ENCODE measurements at regions not wholly inside any gene's neighbourhood (a gene's known extent, or its start where the extent isn't known, plus 50 kb on each side); places are given as distances from the start of the nearest gene placed in this dataset.

- no peak for TF ChIP-seq ESRRG (CRISPR knock-in tag; IDR thresholded peaks at IDR 0.05)
- no peak for TF ChIP-seq ARNTL (CRISPR knock-in tag; IDR thresholded peaks at IDR 0.05; ENCODE audit: borderline replicate concordance, low read depth)
- no peak for TF ChIP-seq ZFP30 (CRISPR knock-in tag; IDR thresholded peaks at IDR 0.05)
- TF ChIP-seq ZFP3 (CRISPR knock-in tag; IDR thresholded peaks at IDR 0.05): no peak
- no peak for TF ChIP-seq TOX (CRISPR knock-in tag; IDR thresholded peaks at IDR 0.05; ENCODE audit: borderline replicate concordance)
- no peak for TF ChIP-seq RARB (CRISPR knock-in tag; IDR thresholded peaks at IDR 0.05)
- TF ChIP-seq ZNF8 (CRISPR knock-in tag; IDR thresholded peaks at IDR 0.05): no peak
- no peak for TF ChIP-seq PPARA (CRISPR knock-in tag; IDR thresholded peaks at IDR 0.05; ENCODE audit: borderline replicate concordance)
- no peak for TF ChIP-seq CREB5 (CRISPR knock-in tag; IDR thresholded peaks at IDR 0.05; ENCODE audit: low read depth)
- no peak for TF ChIP-seq ZNF70 (CRISPR knock-in tag; IDR thresholded peaks at IDR 0.05)
- no peak for TF ChIP-seq ISL1 (CRISPR knock-in tag; IDR thresholded peaks at IDR 0.05)
Measured at GRCh38 chr12:67457778-67458665, 188.9 kb downstream of the CAND1 start.

Data from SK-N-SH treated with all-trans-retinoic acid at 6 μM for 48 hours (cell line).